Tibial artery (tissue), 4 donors: ENCODE measurements at regions not wholly inside any gene's neighbourhood (a gene's known extent, or its start where the extent isn't known, plus 50 kb on each side); places are given as distances from the start of the nearest gene placed in this dataset.

ENCODE experiments used
- DNase-seq, 2 donors: peaks; one replicate each; pipeline ENCODE4 v3.0.0-alpha.2; 2019
- H3K27ac ChIP-seq, 2 donors: fragments of 200-600 bp; sonication (generic) in 1 of 2; 1 replicate in 1 of 2; 2 replicates in 1 of 2; pipeline ENCODE4 v1.5.1; 2018 to 2019; ENCODE audit warnings: mild to moderate bottlenecking in 1 of 2
- H3K27me3 ChIP-seq, 2 donors: fragments of 200-600 bp; sonication (generic) in 1 of 2; one replicate each; pipeline versions ENCODE4 v1.5.1 to v1.6.0; 2016 to 2019
- H3K36me3 ChIP-seq, 3 donors: fragments of 200-600 bp; sonication (generic) in 2 of 3; one replicate each; pipeline ENCODE4 v1.5.1; 2016 to 2019; ENCODE audit warnings: mild to moderate bottlenecking in 2 of 3
- H3K4me1 ChIP-seq, 4 donors: fragments of 200-600 bp; sonication (generic) in 2 of 4; 1 replicate in 3 of 4; 2 replicates in 1 of 4; pipeline ENCODE4 v1.5.1; 2016 to 2019
- H3K4me3 ChIP-seq, 2 donors: fragments of 200-600 bp; sonication (generic) in 1 of 2; 1 replicate in 1 of 2; 2 replicates in 1 of 2; pipeline ENCODE4 v1.5.1; 2018 to 2019; ENCODE audit warnings: mild to moderate bottlenecking in 2 of 2
- H3K9me3 ChIP-seq, 3 donors: fragments of 200-600 bp; sonication (generic) in 1 of 3; one replicate each; pipeline ENCODE4 v1.5.1; 2016 to 2019
- intact Hi-C: fragments of 100-400 bp; cut with DNase I; formaldehyde crosslinking; loops from one replicate; pipeline ENCODE4 v1.15.0; 2023; ENCODE audit warnings: low total_unique reads
- TF ChIP-seq, protein P1 (sequence below), 2 experiments: fragments of 200-600 bp in 1 of 2; fragments of 450-650 bp in 1 of 2; IDR thresholded peaks; one replicate each; pipeline ENCODE4 v1.5.1; 2017 to 2019; ENCODE audit warnings: antibody characterized with exemption in 2 of 2, mild to moderate bottlenecking in 1 of 2, moderate library complexity in 1 of 2

DNA sequence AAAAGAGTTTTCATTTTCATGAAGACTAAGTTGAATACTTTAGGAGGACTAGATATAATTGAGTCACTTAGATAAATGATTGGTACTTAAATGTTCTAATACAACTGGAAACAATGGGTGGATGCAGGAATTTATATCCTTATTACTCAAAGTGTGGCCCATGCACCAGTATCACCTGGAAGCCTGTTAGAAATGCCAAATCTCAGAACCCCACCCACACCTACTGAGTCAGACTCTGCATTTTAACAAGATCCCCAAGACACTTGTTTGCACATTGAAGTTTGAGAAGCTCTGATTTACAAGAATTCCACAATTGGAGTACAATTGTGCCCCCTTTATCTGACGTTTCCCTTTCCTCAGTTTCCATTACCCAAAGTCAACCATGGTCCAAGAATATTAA is 239.0 kb downstream of the AUH start:
- intact Hi-C loops: no loop called here
- no peak overlapping the region for H3K27ac ChIP-seq

DNA sequence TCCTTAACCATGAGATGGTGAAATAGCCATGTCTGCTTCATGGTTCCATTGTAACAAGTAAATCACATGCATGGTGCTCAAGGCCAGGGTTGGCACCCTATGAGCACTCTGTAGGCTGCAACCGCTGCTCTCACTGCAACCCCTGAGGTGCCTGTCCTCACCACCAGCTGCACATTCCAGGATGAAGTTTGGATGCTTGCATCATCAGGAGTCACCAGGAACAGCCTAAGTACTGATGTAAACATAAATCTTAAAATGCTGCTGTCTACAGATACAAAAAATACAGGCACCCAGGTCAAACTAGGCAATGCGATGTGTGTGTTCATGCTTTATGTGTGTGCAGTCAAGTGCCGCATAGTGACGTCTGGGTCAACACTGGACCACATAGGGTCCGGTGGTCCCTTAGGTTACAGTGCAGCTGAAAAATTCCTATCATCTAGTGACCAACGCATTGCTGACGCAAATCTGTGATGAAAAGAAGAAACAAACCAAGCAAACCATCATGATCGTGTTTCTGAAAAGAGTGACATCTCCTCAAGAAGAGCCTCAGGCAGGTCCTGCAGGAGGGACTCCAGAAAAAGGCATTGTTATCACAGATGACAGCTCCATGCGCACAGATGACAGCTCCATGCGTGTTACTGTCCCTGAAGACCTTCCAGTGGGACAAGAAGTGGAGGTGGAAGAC is 234.8 kb downstream of the AUH start:
- no peaks in the 10 kb centered on the region for H3K36me3 ChIP-seq
- no peak overlapping the region for H3K27ac ChIP-seq
- no peaks in the 10 kb centered on the region for H3K4me1 ChIP-seq
- no peaks in the 10 kb centered on the region for H3K27me3 ChIP-seq
- TF ChIP-seq, protein P1, sequence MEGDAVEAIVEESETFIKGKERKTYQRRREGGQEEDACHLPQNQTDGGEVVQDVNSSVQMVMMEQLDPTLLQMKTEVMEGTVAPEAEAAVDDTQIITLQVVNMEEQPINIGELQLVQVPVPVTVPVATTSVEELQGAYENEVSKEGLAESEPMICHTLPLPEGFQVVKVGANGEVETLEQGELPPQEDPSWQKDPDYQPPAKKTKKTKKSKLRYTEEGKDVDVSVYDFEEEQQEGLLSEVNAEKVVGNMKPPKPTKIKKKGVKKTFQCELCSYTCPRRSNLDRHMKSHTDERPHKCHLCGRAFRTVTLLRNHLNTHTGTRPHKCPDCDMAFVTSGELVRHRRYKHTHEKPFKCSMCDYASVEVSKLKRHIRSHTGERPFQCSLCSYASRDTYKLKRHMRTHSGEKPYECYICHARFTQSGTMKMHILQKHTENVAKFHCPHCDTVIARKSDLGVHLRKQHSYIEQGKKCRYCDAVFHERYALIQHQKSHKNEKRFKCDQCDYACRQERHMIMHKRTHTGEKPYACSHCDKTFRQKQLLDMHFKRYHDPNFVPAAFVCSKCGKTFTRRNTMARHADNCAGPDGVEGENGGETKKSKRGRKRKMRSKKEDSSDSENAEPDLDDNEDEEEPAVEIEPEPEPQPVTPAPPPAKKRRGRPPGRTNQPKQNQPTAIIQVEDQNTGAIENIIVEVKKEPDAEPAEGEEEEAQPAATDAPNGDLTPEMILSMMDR (IDR thresholded peaks at IDR 0.05): no peak
- no peak for DNase-seq
- no peak overlapping the region for H3K4me3 ChIP-seq
- no peaks in the 10 kb centered on the region for H3K9me3 ChIP-seq
- intact Hi-C loops: no loop called here

More for the DNA sequence above, 239.0 kb downstream of the AUH start:
- DNase-seq: no peak
- H3K36me3 ChIP-seq: no peaks in the 10 kb centered on the region
- H3K4me3 ChIP-seq: no peak overlapping the region
- no peaks in the 10 kb centered on the region for H3K27me3 ChIP-seq
- TF ChIP-seq, protein P1 (IDR thresholded peaks at IDR 0.05): no peak
- H3K4me1 ChIP-seq: peaks cover 0 to 29% (median 25%) of the 10 kb centered on the region in 4 donors
- no peaks in the 10 kb centered on the region for H3K9me3 ChIP-seq

DNA sequence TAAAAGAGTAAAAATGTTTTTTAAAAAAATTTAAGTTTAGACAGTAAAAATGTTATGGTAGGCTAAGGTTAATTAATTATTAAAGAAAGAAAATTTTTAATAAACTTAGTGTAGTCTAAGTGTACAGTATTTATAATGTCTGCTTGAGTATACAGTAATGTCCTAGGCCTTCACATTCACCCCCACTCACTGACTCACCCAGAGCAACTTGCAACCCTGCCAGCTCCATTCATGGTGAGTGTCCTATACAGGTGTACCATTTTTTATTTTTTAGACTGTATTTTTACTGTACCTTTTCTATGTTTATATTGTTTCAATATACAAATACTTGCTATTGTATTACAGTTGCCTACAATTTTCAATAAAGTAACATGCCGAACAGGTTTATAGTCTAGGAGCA is 234.1 kb downstream of the AUH start:
- TF ChIP-seq, protein P1 (IDR thresholded peaks at IDR 0.05): no peak
- DNase-seq: no peak
- Histone ChIP-seq H3K27me3 (no peaks in the 10 kb centered on the region), H3K27ac (no peak overlapping the region), H3K4me1 (no peaks in the 10 kb centered on the region), H3K4me3 (no peak overlapping the region), H3K9me3 (no peaks in the 10 kb centered on the region), H3K36me3 (no peaks in the 10 kb centered on the region)
- intact Hi-C loops: no loop called here

DNA sequence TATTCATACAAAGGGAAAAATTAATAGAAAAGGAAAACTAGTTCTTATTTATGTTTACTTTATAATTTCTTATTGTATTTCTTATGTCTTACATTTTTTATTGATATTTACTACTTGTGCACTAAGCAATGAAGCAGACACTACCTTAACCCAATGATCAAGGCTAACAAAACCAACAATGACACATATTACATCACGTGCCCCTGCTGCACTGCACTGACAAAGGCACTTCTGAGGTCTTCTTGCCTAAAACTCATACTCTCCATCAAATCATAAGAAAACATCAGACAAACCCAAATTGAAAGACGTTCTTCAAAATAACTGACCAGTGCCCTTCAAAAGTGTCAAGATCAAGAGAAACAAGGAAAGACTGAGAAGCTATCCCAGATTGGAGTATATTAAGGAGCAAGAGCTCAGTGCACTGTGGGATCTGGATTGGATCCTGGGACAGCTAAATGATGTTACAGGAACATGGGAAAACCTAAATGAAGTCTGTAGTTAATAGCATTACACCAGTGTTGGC is 230.9 kb downstream of the AUH start:
- TF ChIP-seq, protein P1 (IDR thresholded peaks at IDR 0.05): no peak
- Histone ChIP-seq H3K4me1 (no peaks in the 10 kb centered on the region), H3K36me3 (no peaks in the 10 kb centered on the region), H3K4me3 (no peak overlapping the region), H3K27me3 (no peaks in the 10 kb centered on the region), H3K27ac (no peak overlapping the region), H3K9me3 (no peaks in the 10 kb centered on the region)
- intact Hi-C loops: no loop called here
- no peak for DNase-seq

DNA sequence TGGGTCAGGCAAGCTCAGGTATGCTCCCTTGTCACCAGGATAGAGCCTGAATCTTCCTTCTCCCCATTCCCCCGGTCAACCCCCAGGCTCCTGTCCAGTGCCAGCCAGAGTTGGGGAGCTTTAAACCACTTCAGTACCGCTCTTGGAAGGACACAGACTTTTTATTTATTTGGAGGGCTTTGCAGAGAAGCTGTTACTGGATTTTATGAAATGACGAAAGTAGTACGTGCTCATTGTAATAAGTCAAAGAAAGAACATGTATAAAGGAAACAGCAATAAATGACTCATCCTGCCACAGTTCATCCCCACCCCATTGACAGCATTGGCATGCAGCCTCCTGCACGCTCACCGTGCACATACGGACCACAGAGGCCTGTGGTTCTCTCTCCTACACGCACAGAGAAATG is 230.3 kb downstream of the AUH start:
- Histone ChIP-seq H3K4me1 (no peaks in the 10 kb centered on the region), H3K9me3 (no peaks in the 10 kb centered on the region), H3K4me3 (no peak overlapping the region), H3K36me3 (no peaks in the 10 kb centered on the region), H3K27me3 (no peaks in the 10 kb centered on the region), H3K27ac (no peak overlapping the region)
- intact Hi-C loops: no loop called here
- TF ChIP-seq, protein P1 (IDR thresholded peaks at IDR 0.05): no peak
- DNase-seq: peak in 1 of 2 donors; percentile 29
